ENCODE measurements at regions not wholly inside any gene's neighbourhood (a gene's known extent, or its start where the extent isn't known, plus 50 kb on each side); places are given as distances from the start of the nearest gene placed in this dataset.

DNA sequence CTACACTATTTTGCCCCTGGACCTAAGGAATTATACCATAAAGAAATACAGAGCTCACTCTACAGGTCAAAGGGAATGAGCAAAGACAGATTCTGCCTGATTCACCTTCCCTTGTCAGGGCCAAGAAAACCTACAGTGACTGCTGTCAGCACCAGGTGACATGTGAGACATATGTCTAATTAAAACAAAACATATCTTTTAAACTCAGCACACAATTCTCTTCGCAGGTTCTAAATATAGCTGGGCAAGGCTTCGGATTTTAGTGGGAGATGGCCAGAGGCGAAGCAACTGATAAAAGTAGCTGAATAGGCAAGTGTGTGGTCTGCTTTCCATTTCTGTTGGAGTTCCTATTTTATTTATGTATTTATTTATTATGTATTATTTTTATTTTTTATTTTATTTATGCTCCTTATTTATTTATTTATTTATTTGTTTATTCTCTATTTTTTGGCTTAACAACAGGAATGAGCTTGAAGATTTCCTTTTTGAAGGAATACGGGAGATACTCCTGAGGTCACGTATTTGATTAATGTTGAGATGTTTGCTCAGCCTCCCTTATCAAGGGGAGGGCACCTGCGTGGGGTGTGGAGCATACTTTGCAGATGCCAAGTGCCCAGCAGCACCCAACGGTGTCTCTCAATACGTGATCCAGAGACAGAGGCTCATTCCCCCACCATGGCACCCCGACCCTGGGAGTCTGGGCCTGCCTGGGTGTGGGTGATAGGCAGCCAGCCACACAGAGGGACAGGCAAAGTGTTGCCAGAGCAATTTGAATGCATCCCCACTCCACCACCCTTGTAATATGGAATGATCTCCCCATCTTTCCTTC lies 141.8 kb downstream of the RNF152 start:
- no peak overlapping the region for H3K4me3 ChIP-seq (ENCODE audit: low read depth, low read length)

DNA sequence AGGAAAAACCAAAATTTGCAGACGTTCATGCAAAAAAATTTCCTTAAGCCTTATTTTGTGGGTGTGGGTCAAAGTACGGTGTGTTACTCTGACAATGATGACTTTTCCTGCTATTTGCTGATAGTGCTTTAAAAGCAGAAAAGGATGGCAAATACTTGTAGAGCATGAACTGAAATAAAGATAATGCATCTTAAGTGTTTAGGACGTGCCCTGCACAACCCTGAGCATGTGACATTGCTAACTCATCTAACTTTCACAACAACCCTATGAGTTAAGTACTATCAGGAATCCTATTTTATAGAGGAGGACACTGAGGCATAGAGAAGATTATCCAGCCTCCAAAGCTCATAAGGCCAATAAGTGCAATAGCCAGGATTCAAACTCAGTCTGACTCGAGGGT lies 143.3 kb downstream of the RNF152 start:
- H3K36me3 ChIP-seq (ENCODE audit: control insufficient read depth, insufficient read depth, low read length): no peaks in the 10 kb centered on the region
- TF ChIP-seq, protein P1, sequence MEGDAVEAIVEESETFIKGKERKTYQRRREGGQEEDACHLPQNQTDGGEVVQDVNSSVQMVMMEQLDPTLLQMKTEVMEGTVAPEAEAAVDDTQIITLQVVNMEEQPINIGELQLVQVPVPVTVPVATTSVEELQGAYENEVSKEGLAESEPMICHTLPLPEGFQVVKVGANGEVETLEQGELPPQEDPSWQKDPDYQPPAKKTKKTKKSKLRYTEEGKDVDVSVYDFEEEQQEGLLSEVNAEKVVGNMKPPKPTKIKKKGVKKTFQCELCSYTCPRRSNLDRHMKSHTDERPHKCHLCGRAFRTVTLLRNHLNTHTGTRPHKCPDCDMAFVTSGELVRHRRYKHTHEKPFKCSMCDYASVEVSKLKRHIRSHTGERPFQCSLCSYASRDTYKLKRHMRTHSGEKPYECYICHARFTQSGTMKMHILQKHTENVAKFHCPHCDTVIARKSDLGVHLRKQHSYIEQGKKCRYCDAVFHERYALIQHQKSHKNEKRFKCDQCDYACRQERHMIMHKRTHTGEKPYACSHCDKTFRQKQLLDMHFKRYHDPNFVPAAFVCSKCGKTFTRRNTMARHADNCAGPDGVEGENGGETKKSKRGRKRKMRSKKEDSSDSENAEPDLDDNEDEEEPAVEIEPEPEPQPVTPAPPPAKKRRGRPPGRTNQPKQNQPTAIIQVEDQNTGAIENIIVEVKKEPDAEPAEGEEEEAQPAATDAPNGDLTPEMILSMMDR (IDR thresholded peaks at IDR 0.05; ENCODE audit: insufficient read depth, low read length, poor library complexity, severe bottlenecking): no peak
- no peak for DNase-seq (ENCODE audit: low read depth)
- H3K4me3 ChIP-seq (ENCODE audit: low read depth, low read length): no peak overlapping the region
- H3K27me3 ChIP-seq (ENCODE audit: control insufficient read depth, insufficient read depth, low read length): no peaks in the 10 kb centered on the region

More for the DNA sequence above, 141.8 kb downstream of the RNF152 start:
- H3K36me3 ChIP-seq (ENCODE audit: control insufficient read depth, insufficient read depth, low read length): no peaks in the 10 kb centered on the region
- no peak for DNase-seq (ENCODE audit: low read depth)
- H3K27me3 ChIP-seq (ENCODE audit: control insufficient read depth, insufficient read depth, low read length): no peaks in the 10 kb centered on the region
- TF ChIP-seq, protein P1 (IDR thresholded peaks at IDR 0.05; ENCODE audit: insufficient read depth, low read length, poor library complexity, severe bottlenecking): no peak

DNA sequence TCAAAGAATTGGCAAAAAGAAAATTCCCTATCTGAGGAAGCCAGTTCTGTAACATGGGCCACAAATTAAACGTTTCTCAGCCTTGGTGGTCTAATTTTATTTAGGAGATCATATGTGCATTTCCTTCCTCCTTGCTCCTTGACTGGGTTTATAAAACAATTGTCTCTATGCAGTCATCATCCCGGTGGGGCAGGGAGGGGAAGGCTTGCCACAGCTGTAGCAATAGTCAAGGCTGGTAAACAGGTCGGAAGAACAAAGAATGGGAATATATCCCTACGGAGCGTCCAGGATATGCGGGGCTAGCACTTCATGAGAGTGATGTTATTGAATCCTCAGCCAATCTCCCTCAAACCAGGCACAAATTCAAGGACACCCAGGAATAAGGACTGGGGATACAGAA lies 143.8 kb downstream of the RNF152 start:
- TF ChIP-seq, protein P1 (IDR thresholded peaks at IDR 0.05; ENCODE audit: insufficient read depth, low read length, poor library complexity, severe bottlenecking): no peak
- Histone ChIP-seq H3K36me3 (ENCODE audit: control insufficient read depth, insufficient read depth, low read length) (no peaks in the 10 kb centered on the region), H3K4me3 (ENCODE audit: low read depth, low read length) (no peak overlapping the region), H3K27me3 (ENCODE audit: control insufficient read depth, insufficient read depth, low read length) (no peaks in the 10 kb centered on the region)
- DNase-seq (ENCODE audit: low read depth): no peak

DNA sequence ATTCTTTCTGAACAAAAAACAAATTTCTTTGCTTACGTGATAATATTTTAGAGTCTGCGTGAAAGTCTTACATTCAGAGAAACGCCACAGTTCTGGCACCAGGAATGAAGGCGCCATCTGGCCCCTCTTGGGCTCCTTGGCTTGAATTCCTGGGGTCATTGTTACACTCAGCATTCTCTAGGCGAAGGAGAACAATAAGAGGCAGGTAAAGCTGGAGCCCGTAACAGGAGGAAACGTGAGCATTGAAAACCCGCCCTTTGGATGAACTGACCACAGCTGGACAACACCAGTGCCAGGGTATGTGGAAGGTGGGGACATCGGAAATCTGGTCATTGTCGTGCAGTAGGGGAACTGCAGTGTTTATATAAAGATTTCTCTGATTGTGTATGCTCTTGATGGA lies 144.8 kb downstream of the RNF152 start:
- H3K36me3 ChIP-seq (ENCODE audit: control insufficient read depth, insufficient read depth, low read length): no peaks in the 10 kb centered on the region
- no peaks in the 10 kb centered on the region for H3K27me3 ChIP-seq (ENCODE audit: control insufficient read depth, insufficient read depth, low read length)
- DNase-seq (ENCODE audit: low read depth): no peak
- H3K4me3 ChIP-seq (ENCODE audit: low read depth, low read length): no peak overlapping the region
- TF ChIP-seq, protein P1 (IDR thresholded peaks at IDR 0.05; ENCODE audit: insufficient read depth, low read length, poor library complexity, severe bottlenecking): no peak

DNA sequence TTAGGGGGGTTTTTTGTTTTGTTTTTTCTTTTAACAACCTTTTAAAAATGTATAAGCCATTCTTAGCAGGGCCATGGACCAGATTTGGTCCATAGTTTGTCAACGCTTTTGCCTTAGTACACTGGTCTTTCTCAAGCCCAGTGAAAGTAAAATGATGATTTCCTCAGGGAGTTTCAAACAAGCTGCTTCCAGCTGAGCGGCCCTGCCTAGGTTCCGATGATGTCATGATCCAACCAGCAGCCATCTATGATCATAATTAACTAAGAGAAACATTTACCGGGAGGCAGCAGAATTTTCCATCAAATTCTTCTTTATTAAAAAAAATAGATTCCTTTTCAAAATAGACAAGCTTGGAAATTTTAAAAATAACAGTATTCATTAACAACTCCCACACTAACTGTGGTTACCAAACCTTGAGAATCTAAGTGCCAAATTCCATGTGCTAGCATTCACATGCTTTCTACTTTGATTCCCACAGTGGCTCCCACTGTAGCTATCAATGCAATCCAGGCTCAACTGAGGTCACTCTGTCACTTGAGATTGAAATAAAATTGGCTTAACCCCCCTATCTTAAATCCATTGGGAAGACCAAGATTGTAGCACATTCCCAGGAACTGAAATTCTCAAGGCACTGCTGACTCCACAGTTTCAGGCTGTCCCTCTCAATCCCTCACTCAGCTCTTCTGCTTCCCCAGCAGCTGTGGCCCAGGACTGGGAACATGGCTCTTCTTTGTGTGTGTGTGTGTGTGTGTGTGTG lies 148.9 kb downstream of the RNF152 start:
- no peak overlapping the region for H3K4me3 ChIP-seq (ENCODE audit: low read depth, low read length)
- no peaks in the 10 kb centered on the region for H3K36me3 ChIP-seq (ENCODE audit: control insufficient read depth, insufficient read depth, low read length)
- TF ChIP-seq, protein P1 (IDR thresholded peaks at IDR 0.05; ENCODE audit: insufficient read depth, low read length, poor library complexity, severe bottlenecking): no peak
- no peaks in the 10 kb centered on the region for H3K27me3 ChIP-seq (ENCODE audit: control insufficient read depth, insufficient read depth, low read length)
- DNase-seq (ENCODE audit: low read depth): no peak

Data from kidney epithelial cell (primary cell).